HG03196 (cell line): ENCODE measurements at regions not wholly inside any gene's neighbourhood (a gene's known extent, or its start where the extent isn't known, plus 50 kb on each side); places are given as distances from the start of the nearest gene placed in this dataset.

Source experiments
- ATAC-seq: cut with Tn5 transposase; IDR thresholded peaks from one replicate; pipeline ENCODE4 v1.9.1; 2021; ENCODE audit not compliant: unreplicated experiment

DNA sequence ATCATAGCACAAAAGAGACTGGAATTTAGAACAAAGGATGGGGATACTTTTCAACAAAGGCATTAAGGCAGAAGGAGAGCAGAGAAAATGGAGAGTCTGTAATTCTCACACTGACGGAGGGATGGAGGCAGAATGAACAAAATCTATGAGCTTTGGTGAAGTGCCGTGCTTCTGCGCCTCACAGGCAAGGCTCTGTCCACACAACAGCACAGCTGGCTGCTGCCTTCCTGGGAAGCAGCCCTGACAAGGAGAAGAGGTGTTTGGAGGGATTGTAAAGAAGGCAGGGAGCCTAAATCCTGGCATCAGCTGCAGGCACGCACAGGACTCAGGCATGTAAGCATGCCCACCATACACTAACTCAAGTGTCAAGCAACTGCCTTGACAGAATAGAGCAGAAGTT lies 485.2 kb upstream of the KIF2A start:
- ATAC-seq: no peak

DNA sequence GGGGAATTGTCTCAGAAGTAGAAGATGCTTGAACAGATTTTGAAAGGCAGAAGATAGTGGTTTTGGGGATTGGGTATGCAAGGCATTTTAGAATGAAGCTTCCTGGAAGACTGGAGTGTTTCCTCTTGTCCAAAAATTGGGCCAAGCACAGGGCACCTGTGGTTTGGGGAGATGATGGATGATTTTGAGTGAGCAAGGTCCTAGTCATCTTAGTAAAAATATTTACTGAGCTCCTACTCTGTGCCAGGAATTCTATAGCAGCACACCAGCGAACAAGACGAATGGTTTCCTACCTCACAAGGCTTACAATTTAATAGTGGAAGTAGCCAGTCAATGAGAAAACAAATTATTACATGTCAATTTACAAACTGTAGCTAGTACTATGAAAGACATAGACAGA lies 484.4 kb upstream of the KIF2A start:
- no peak for ATAC-seq

DNA sequence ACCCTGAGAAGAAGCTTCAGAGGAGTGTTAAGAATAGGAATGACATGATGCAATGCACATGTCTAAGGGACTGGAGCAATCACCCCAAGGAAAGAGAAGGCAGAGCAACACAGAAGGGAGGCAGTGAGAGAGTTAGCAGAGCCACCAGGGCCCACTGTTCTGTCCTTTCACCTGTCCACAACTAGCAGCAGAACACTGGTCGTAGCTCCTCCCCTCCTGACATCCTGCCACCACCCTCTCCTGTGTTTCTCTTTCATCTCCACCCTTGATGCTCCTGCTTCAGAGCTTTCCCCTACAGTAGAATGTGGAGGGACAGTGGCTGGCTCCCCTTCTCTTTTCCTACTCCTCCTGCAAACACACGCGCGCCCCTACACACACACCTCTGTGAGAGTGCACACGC lies 483.4 kb upstream of the KIF2A start:
- ATAC-seq: no peak

DNA sequence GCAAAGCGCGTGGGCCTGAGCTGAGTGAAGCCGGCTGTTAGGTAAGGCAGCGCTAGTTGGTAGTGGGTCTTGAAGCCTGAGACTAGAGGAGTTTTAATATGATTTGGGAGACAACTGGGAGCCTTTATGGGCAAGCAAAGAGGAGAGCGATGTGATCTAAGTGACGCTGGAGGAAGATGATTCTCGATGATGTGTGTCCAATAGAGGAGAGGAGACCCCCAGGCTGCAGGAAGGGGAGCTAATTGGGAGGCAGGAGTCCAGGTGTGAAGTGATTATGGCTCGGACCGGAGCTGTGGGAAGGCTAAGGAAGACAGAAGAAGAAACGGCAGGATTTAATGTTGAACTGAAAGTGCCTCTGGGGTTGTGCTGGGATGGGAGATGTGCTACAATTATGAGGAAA lies 482.9 kb upstream of the KIF2A start:
- ATAC-seq: no peak

DNA sequence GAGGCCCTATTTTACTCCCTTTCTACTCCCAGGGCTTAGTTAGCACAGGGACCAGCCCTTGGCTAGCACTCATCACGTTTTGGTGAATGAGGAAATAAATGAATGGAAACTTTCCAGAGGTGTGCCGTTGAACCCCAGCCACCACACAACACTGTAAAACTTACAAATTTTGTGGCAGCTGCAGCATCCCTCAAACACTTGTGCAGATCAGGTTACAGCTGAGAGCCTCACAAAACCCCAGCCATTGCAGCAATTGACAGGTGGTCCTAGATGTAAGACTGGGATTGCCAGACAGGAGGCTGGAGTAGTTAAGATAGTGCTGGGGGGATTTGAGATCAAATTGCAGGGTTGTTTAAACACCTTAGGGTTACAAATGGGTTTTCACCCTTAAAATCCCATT lies 482.2 kb upstream of the KIF2A start:
- no peak for ATAC-seq

DNA sequence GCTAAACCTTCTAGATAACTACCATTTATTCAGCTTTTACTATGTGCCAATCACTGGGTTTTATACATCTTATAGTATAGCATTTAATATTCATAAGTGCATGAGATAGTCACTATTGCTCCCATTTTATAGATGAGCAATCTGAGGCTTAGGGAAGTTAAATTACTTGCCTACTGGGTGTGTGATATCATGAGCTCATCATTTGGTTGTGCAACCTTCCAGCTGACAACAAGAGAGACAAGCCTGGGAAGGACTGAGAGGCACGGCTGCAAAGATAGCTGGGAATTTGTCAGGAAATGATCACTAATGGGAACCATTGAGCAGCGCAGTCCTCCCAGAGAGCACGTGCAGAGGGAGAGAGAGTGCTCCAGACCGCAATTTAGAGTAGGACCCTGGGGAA lies 481.6 kb upstream of the KIF2A start:
- no peak for ATAC-seq

DNA sequence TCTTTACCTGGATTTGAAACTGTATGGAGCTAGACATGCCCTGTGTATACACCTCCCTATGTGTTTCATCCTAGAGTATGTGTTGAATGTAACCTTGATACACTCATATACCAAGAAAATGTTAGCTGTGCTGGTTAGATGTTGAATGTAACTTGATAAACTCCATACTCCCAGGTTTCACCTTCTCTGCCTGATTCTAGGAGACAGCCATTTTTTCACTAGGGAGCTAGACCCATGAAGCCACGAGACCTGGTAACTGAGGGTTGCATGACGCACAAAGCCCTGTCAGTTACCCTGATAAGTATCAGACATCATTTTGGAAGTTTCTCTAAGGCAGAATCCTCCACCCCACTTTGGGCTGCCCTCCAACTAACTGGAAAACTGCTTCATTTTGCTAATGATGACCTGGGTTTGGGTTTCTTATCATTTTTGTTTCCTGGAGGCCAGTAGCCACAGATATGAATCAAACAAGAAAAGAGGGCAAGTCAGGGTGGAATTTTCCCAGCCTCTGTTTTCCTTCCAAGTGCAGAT lies 478.5 kb upstream of the KIF2A start:
- no peak for ATAC-seq

DNA sequence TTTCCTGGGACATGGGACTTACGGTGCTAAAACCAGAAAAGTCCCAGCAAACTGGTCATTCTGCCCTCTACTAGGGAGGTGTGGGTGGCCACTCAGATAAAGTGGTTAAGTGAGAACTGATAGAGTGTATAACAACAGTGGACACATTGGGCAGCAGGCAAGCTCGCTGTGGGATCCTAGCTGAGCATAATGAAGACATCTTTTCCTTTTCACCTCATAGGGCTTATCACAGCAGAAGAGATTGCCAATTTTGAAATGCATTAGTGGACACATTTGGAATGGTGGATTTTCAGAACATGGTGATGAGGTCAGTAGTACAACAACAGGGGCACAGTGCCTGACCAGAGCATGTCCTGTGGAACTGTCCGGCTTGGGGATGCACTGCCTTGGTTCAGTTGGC lies 477.1 kb upstream of the KIF2A start:
- no peak for ATAC-seq

DNA sequence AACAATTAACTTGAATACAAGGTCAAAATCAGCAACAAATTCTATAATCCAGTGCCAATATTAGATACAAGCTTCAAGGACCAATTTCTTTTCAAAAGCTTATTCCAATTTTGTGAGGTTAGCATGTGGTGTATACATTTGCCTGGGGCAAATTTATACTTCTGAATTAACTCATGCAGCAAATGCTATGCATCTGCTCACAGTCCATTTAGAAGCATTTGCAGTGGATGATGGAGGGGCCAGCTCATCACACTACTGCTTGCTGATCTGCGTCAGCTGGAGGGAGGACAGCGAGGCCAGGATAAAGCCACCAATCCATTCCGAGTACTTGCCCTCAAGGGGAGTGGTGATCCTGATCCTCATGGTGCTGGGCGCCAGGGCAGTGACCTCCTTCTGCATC lies 474.3 kb upstream of the KIF2A start:
- no peak for ATAC-seq

DNA sequence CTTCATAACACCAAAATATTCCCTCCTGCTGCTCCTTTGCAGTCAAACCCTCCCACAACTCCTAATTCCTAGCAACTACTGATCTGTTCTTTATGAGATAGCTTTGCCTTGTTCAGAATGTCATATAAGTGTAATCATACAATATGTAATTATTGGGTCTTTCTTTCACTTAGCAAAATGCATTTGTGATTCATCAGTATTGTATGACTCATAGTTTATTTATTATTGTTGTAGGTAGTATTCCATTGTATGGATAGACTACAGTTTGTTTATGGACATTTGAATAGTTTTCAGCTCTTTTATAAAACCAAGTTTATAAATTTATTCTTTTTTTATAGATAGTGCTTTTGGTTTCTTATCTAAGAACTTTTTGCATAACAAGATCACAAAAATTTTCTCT lies 468.2 kb upstream of the KIF2A start:
- no peak for ATAC-seq

DNA sequence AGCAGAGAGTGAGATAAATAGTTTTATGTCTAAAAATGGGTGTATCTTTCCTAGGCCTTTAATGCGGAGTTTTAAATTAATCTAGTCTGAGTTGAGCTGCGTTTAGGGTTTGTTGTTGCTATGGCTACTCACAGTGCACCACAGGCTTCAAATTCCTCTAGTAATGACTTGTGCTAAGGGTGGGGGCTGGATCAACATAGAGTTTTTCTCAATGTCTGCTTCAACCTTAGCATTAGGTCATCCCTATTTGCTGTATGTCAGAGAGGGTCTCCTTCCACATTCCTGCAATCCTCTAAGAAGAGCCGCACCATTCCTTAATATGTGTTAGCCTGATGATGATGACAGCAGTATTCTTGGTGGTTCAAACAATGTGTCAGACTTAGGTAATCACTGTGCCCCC lies 465.6 kb upstream of the KIF2A start:
- ATAC-seq: no peak

DNA sequence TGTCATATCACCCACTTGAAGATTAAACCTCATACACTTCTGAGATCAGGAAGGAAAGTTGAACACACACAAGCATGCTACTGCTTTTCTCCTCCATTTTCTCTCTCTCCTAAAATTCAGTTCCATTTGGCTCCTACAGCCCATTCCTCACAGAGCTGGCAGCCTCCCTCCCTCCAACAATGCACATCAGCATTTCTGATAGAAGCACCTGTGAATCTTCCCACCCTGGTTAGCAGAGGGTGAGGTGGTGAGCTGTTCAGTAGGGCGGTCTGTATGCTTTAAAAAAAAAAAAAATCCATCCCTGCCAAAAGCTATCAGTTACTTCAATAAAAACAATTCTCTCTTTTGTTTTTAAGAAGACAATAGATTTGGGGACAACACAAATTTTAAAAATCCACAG lies 463.2 kb upstream of the KIF2A start:
- ATAC-seq: no peak

DNA sequence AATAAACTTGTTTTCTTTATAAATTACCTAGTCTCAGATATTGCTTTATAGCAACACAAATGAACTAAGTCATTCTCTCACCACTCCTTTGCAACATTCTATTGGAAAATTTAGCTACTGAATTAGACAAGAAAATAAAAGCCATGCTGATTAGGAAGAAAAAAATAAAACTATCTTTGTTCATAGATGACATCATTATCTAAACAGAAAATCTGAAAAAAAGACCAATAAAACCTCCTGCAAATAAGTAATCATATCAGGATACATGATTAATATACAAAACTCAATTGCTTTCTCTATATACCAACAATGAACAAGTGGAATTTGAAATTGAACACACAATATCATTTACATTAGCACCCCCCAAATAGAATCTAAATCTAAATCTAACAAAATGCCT lies 455.3 kb upstream of the KIF2A start:
- no peak for ATAC-seq

DNA sequence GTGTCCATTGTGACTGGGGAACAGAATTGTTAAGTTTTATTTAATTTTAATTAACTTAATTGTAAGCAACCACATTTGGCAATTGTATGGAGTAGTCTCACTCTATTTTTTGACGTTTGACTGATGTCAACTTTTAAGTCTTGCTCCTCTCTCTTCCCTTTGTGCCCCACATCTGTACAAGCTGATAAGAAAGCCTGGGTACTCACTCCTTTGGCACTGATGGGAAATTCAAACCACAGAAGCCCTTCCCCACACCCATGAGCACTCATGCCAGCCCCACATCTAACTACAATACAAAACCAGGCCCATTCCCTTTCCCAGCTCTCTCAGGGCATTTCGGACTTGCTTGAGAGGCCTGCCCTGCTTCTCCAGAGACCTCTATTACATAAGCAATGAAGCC lies 451.5 kb upstream of the KIF2A start:
- no peak for ATAC-seq

DNA sequence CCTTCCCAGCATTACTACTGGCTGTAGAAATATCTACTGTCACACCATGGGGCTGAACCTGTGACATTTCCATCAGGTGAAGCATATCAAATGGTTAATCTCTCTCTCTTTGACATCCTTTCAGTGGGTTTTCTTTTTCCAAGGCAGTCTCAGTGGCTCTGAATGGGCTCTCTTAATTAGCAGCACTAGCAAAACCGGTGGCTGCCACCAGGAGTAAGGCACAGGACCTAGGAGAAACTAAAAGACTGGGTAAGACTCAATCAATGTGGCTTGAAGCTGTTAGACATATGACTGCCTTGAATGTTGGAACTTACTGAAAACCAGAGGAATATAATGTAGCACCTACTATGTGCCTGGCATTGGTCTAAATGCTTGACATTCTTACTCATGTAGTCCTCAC lies 445.0 kb upstream of the KIF2A start:
- ATAC-seq: no peak

DNA sequence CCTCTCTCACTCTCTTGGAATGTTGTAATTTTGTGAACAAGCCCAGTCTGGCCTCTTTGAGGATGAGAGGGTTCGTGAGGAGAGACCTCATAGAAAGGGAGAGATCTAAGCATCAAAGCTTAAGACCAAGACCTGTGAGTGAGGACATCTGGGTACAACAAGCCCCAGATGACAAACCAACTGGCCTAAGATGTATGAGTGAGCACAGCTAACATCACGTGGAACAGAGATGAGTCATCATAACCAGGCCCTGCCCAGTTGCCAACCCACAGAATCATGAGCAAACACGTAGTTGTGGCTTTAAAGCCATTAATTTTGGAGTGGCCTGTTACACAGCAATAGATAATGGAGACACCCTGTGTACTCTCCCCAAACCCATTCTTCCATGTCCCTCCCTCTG lies 439.1 kb upstream of the KIF2A start:
- peak; percentile 83 for ATAC-seq

DNA sequence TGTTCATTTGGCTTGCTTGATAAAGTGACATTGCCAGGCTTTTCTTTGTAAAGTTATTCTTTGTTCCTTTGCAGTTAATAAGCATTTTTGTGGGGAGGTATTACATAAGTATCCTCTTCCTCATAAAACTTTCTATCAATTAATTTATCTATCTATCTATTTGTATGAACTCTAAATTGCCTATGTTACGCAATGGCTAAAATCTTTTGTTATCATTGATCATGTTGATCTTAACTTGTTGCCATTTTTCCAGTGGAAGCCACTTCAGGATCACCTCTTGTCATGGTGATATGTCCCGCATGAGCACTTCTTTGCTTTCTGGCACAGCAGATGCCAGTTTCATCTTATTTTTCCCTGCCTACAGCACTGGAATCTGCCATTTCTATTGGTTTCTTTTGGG lies 436.7 kb upstream of the KIF2A start:
- ATAC-seq: no peak

DNA sequence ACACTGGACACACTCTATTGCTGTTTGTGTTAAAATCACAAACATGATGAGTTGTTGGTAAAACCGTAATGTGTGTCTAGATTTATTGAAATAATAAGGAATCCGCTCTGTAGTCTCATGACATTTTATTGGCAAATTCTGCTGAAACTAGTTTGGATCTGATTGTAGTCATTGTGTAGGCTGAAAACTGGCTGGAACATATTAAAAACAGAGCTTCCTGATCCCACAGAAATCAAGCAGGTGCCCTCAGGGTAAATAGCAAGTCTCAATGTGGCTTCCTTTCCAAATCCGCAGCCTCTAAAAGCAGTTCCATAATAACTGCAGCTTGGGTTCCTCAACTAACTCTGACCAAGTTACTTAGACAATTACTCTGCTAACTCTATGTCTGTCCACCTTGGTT lies 427.5 kb upstream of the KIF2A start:
- ATAC-seq: no peak

DNA sequence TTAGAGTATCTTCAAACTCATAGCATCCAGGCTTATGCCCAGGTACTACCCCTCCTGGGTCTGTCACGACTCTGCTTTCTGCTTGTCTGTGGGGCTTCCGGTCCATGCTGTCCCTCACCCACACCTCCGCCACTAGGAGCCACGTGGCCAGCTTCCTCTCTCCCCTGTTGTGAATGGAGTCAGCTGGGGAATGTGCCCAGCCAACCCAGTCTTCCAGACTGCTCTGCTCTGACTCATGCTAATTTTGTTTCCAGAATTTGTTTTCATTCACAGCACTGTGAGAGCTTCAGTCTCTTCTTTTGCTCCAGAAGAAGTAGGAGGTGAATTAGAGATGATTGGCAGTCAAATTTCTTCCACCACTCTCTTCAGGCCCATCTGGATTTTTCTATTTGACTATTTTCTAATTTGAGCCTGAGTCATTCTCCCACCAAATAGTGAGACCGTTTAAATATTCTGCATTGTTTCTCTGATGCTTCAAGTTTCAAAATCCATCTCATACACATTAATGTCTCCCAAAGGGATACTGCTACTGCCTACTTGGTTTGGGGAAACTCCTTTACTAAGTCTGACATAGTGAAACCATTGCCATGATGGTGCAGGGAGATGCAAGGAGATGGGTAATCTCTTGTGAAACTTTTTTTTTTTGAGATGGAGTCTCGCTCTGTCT lies 424.1 kb upstream of the KIF2A start:
- ATAC-seq: no peak

DNA sequence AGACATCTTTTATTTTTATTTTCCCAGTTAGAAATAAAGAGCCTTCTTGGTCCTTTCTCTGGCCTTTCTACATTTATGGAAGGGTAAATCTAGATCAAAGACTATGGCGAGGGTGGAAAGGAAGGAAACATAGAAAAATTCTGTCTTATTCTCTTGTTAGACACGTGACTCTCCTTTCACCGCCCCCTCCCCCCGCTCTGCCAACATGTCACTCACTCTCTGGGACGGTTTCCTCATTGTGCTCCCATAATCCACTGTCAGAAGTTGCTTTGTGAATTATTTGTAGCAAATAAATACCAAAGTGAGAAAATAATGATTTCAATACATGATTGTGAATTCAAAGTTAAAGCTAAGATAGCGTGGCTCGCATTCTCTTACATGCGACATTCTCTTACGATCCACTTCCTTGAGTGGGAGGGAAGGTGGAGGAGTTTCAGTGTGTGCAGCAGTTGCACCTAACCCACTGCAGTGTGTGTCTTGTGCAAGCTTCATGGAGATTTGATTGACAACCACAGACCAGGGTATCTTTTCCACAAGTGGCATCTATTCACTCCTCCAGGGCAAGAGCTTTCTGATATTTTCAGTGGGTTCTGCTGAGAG lies 423.0 kb upstream of the KIF2A start:
- ATAC-seq: no peak

DNA sequence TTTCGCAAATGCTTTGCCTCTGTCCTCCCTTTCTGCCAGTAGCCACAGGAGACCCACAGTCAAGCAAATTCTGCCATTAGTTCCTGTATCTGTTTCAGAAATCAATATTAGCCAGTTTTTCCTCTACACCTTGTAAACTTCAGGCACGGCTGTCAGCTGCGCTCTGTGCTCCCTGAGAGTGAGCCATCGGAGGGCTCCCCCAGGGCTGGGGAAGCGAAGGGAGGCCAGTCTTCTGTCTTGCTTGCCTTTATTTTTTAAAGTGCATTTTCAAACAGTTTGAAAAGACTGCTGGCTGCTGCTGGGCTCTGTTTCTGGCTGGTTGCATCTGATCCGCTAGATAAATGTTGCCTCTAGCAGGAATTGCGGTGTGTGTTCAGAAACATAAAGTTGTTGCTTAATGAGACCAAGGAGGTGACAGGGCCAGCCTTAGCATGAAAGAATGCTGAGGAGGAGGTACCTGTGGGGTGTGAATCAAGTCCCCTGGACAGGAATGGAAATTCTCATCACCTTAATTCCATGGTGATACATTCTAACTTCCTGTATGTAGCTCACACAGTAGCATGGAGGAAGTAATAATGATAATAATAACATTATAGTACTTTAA lies 421.7 kb upstream of the KIF2A start:
- no peak for ATAC-seq

DNA sequence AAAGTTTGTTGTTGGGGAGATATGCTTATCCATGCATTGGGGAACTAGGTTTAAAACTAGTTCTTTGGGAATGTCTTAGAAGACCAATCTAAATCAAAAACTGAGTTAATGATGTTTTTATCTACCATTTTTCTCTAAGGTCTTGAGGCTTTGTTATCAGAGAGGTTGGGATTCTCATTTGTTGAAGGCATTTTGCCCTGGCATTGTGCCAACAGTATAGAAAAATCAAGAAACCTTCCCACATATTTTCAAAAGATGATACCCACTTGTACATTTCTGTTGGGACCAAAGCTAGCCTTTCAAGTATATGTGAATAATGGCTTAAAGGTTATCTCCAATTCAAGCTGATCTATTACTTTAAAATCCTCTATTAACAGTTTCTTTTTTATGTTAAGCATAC lies 419.8 kb upstream of the KIF2A start:
- ATAC-seq: no peak

DNA sequence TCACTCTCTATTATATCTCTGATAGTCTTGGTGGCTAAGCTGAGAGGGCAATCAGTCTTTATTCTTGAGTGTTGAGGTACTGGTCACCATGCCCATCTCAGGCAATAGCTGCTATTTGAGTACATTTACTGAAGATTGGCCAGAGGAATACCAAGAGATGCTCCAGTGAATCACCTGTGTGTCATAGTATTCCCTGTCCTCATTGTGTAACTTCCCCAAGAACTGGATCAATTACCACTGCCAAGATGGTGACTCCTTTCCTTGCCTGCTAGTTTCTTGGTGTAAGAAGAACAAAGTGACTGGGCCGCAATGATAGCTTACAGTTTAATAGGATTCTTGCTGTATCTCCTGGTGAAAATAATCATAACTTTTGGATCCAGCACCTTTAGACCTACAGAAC lies 418.7 kb upstream of the KIF2A start:
- ATAC-seq: no peak
